HG02759 (cell line): ENCODE measurements at regions not wholly inside any gene's neighbourhood (a gene's known extent, or its start where the extent isn't known, plus 50 kb on each side); places are given as distances from the start of the nearest gene placed in this dataset.
"Not testable (repeated sequence)": the region's sequence is repeated elsewhere in the genome, so short reads cannot be mapped to it uniquely, and the experiment has no call there.

Source experiments
- ATAC-seq: cut with Tn5 transposase; IDR thresholded peaks from one replicate; pipeline ENCODE4 v1.9.1; 2021; ENCODE audit warnings: mild to moderate bottlenecking, moderate library complexity; ENCODE audit not compliant: unreplicated experiment

- ATAC-seq: no peak
These were observed 202.9 kb upstream of the ATXN7L3B start for GRCh38 chr12:74334780-74335179.

DNA sequence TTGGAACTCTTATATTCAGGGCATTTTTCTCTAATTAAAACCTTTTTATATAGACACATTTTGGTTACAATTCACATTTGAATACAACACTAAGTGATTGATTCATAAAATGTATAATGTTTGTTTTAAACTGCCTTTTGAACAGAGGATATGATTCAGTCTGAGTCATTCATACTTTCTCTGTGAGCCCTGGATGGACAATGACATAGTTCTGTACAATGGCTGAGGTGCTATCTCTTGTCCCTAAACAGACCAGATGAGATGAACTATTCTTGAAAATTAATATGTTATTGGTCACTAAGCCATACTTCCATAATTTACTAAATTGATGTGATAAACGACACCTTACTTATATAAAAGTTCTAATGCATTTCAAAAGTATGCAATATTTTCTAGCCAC lies 199.7 kb upstream of the ATXN7L3B start:
- no peak for ATAC-seq

GRCh38 chr12:74339211-74339610 lies 198.4 kb upstream of the ATXN7L3B start:
- no peak for ATAC-seq

- ATAC-seq: no peak
These were observed 187.7 kb upstream of the ATXN7L3B start for GRCh38 chr12:74349925-74350324.

DNA sequence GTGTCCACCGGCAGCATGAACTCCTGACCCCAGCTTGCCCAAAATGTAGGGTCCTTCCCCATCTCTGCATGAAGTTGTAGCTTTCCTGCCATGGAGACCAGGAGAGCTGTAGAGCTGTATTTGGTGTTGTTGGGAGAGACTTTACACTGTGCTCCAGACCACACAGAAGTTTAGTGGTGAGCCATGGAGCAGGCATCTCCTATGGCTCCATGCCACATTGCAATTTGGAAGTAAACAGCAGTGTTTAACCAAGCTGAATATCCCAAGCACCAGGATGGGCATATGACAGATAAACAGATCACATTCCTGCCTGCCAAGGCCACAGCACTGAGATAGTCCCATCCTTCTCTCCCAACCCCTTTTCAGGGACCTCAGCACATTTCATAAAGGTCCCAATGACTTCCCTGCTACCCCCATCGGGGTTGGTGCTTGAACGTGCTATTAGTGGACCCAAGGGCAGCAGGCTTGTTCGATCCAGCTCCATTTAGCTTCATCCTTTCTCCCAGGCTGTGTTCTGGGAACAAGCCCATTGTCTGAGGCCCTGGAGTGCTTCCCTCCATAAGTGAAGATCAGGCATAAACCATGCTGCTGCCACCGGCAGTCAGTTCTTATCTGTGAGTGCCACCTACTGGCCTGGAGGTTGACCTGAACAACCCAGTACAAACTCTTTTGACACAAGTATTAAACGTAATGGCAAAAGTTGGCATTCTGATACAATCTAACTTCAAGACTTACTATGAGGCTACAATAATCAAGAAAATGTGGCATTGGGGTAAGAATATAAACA lies 172.3 kb upstream of the ATXN7L3B start:
- ATAC-seq: peak; percentile 88

- ATAC-seq: no peak
These were observed 166.9 kb upstream of the ATXN7L3B start for GRCh38 chr12:74370608-74371216.

DNA sequence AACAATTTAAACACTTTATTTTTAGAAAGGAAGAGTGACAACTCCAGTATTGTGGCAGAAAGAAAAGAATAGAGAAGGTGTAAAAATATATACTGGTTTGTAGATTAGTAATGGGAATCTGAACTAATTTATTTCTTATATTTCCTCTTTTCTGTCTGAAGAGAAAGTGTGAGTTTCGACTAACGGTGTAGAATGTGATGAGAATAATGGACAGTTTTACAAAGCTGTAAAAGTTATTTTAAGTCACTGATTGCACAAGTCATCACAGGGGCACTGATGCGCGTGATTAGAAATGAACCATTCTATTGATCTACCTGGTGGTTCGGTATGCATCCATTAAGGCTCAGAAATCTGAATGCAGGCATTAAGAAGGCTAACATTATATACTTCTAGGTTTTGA lies 158.5 kb upstream of the ATXN7L3B start:
- ATAC-seq: no peak

GRCh38 chr12:74381958-74382357 lies 155.7 kb upstream of the ATXN7L3B start:
- no peak for ATAC-seq

- ATAC-seq: no peak
These were observed 154.7 kb upstream of the ATXN7L3B start for GRCh38 chr12:74382983-74383382.

GRCh38 chr12:74391283-74391682 lies 146.4 kb upstream of the ATXN7L3B start:
- ATAC-seq: no peak

- ATAC-seq: no peak
These were observed 144.4 kb upstream of the ATXN7L3B start for GRCh38 chr12:74393272-74393671.

DNA sequence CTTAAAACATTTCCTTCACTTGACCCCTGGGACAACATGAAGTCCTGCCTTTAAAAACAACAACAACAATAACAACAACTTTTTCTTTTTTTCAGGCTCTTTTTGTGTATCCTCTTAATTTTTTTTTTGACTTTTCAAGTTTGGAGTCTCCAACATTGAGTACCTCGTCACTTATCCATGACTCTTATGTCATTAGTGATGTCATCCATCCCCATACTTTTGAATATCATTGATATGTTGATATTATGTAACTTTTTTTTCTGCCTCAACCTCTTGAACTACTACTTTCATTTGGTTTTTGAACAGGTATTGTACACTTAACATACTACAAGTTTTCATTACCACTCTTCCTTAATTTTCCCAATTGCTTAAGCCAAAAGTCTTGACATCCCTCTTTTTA lies 143.0 kb upstream of the ATXN7L3B start:
- no peak for ATAC-seq

DNA sequence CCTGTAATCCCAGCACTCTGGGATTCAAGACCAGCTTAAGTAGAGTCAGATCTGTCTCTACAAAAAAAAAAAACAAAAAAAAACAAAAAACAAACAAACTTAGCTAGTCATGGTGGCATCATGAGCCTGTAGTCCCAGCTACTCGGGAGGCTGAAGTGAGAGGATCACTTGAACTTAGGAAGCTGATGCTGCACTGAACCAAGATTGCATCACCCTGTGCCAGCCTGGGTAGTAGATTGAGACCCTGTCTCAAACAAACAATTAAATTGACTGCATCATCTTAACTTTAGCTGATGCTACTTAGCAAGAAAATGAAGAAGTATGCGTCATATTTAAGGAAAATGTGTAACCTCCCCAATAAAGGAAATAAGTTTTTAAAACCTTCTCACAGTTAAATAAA lies 136.6 kb upstream of the ATXN7L3B start:
- ATAC-seq: no peak

DNA sequence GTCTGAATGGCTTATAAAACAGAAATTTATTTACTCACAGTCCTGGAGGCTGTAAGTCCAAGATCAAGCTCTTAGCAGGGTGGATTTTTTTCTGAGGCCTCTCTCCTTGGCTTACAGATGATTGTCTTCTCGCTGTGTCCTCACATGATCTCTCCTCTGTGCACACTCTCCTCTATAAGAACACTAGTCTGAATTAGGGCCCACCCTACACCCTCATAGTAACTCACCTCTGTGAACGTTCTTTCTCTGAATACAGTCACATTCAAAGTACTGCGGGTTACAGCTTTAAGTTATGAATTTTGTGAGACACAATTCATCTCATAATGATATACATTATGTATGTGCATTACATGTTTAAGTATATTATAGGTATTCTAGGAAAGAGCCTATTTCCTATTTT lies 135.7 kb upstream of the ATXN7L3B start:
- ATAC-seq: no peak

- not testable (repeated sequence) for ATAC-seq
These were observed 134.5 kb upstream of the ATXN7L3B start for GRCh38 chr12:74403221-74403470.

DNA sequence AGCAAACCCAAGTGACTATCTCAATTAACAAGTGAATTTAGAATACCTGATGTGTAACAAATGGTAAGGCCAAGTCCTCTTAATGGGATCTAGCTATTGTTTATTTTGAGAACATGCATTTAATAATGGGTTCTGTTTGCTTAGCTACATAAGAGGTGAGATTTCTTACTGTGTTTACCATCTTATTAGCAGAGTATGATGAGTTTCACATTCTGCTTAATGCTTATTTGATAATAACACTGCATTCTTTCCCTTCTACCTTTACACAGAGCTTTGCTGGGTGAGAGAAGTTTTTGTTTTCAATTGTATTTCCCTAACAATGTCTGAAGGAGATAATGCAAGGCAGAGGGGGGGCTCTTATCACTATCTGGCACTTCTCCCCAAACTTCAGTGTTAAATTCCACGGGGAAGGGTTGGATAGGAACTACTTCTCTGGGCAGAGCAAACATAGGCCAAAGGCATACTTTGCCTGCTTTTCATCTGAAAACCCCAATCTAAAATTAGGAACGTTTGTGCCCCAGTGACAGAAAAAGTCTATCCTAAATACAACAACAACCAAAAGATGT lies 129.0 kb upstream of the ATXN7L3B start:
- ATAC-seq: no peak

- no peak for ATAC-seq
These were observed 124.9 kb upstream of the ATXN7L3B start for GRCh38 chr12:74412606-74413230.

GRCh38 chr12:74415633-74416032 lies 122.0 kb upstream of the ATXN7L3B start:
- ATAC-seq: peak; percentile 75

GRCh38 chr12:74418573-74418972 lies 119.1 kb upstream of the ATXN7L3B start:
- no peak for ATAC-seq

DNA sequence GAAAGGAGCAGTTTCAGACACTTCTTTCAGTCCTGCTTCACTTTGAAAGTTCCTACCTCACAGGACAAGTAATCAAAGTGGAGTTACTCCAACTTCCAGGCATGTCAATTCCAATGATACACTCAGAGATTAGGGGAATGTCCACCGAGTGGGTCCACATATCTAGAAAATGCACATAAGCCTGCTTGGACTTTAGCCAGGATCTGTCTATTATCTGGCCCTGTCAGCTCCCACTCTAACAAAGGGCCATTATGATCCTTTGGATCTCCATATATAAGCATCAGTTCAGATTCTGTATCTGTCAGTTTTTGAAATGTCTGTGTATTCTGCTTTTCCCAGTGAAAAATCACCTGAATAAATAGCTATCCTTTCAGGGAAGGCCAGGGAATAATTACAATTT lies 112.9 kb upstream of the ATXN7L3B start:
- no peak for ATAC-seq

- ATAC-seq: no peak
These were observed 111.5 kb upstream of the ATXN7L3B start for GRCh38 chr12:74426091-74426490.

DNA sequence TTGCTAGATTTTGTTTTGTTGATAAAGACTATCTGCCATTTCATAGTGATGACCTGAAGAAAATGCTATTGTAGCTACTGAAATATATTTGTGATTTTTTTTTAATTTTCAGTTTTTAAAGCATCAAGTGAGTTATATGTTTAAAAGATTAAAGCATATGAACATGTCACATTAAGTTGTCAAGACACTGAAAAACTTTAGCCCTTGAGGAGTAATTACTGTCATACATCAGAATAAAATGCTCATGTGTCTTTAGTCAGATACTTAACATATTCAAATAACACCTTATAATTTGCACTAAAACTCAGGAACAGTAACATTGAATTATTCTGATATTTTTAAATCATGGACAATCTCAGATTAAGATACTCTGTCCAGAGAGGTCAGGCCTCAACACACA lies 108.1 kb upstream of the ATXN7L3B start:
- ATAC-seq: no peak
